OCI-LY7 (cell line): ENCODE measurements at regions not wholly inside any gene's neighbourhood (a gene's known extent, or its start where the extent isn't known, plus 50 kb on each side); places are given as distances from the start of the nearest gene placed in this dataset.

Experiments
- CTCF ChIP-seq: fragments of 200-600 bp; sonication (generic); conservative IDR thresholded peaks from 2 replicates; pipeline ENCODE4 v1.5.1; 2014; ENCODE audit warnings: mild to moderate bottlenecking, antibody characterized with exemption, low read length, moderate library complexity, mixed read lengths
- EZH2phosphoT487 ChIP-seq: fragments of 200-600 bp; sonication (generic); IDR thresholded peaks from 2 replicates; pipeline ENCODE4 v1.6.1; 2018; ENCODE audit warnings: low read depth, borderline replicate concordance, mild to moderate bottlenecking, mixed run types, antibody characterized with exemption, low read length, moderate library complexity, mixed read lengths

DNA sequence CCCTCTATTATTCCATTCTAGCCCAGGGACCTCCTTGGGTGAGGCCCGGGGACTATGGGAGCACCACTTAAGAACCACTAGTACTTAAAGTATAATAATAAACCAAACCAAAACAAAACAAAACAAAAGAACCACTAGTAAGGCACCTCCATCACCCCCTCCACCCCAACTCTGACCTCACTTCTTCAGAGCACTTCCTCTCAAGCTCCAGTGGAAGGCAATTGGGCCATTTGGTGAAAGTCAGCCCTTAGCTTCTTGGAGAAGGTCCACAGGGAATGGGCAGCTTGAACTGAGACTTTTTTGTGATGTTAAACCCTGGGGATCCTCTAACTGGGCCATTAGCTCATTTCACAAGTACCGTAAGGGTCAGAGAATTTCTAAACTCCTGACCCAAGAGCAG lies 237.3 kb downstream of the RHOU start:
- no peak for TF ChIP-seq CTCF
- no peak for TF ChIP-seq EZH2phosphoT487
